ENCODE measurements at regions not wholly inside any gene's neighbourhood (a gene's known extent, or its start where the extent isn't known, plus 50 kb on each side); places are given as distances from the start of the nearest gene placed in this dataset.

DNA sequence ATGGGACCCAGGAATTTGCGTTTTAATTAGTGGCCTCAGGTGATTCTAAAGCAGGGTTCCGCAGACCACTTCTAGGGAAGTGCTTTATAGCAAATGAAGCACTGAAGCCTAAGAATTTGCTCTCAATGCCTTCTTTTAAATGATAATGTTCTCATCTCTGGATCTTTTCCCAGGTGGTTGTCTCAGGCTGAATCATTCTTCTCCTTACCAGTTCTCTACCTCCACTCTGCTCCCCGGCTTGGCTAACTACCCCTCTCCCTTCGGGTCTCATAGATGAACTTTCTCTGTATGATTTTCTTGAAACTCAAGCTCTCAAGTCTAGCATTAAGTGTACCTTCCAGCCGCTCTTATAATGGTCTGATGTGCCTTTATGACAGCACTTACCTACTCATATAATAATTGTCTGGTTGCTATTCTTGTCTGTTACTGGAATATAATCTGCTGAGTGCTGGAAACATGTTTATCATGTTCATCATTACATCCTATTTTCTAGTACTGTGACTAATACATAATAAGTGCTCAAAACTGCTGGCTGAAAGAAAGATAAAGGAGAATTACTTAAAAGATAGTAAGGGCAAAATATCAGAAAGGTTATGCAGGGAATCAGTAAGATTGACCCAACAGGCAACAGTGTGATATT, 195.9 kb upstream of the SESN3 start:
- no peak for TF ChIP-seq ZFX (IDR thresholded peaks at IDR 0.05)
- TF ChIP-seq, protein P1, sequence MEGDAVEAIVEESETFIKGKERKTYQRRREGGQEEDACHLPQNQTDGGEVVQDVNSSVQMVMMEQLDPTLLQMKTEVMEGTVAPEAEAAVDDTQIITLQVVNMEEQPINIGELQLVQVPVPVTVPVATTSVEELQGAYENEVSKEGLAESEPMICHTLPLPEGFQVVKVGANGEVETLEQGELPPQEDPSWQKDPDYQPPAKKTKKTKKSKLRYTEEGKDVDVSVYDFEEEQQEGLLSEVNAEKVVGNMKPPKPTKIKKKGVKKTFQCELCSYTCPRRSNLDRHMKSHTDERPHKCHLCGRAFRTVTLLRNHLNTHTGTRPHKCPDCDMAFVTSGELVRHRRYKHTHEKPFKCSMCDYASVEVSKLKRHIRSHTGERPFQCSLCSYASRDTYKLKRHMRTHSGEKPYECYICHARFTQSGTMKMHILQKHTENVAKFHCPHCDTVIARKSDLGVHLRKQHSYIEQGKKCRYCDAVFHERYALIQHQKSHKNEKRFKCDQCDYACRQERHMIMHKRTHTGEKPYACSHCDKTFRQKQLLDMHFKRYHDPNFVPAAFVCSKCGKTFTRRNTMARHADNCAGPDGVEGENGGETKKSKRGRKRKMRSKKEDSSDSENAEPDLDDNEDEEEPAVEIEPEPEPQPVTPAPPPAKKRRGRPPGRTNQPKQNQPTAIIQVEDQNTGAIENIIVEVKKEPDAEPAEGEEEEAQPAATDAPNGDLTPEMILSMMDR (conservative IDR thresholded peaks at IDR 0.05): no peak
- no peak overlapping the region for H3K27ac ChIP-seq

GRCh38 chr11:95419915-95420314, 188.9 kb upstream of the SESN3 start:
- no peak overlapping the region for H3K27ac ChIP-seq
- TF ChIP-seq, protein P1 (conservative IDR thresholded peaks at IDR 0.05): no peak
- TF ChIP-seq ZFX (IDR thresholded peaks at IDR 0.05): no peak

DNA sequence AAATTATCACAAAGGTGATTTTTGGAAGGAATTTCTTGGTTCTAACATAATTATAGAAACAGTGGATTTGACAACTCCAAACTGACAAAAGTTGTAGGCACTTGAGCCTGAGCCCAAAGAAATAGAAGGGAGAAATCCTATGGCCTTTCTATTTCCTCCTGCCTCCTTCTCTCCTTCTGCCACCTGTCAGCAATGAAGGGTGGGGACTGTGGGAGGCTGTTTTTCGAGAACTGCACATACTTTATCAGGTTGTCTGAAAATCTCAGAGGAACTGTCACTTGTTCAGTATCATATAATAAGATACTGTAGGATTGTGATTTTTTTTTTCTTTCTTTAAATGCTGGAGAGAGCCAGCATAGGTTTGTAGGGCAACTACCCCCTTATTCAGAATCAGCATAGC, 187.9 kb upstream of the SESN3 start:
- no peak for TF ChIP-seq ZFX (IDR thresholded peaks at IDR 0.05)
- TF ChIP-seq, protein P1 (conservative IDR thresholded peaks at IDR 0.05): no peak
- H3K27ac ChIP-seq: no peak overlapping the region

DNA sequence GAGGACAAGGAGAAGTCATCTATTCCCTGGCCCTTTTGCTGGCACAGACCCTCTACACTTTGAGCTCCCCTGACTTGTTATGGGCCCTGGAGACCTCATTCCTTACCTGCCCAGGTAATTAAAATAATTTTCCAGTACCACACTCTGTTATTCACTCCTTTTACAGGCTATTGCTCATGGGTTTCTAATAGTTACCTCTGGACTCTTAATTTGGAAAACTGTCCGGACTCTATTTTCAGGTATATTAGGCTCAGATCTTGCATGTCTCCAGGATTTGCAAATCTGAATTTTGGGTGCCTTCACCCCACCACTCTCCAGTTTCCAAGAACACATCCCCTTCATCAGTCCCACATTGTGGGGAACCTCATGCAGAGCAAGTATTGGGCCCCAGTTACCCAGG, 186.8 kb upstream of the SESN3 start:
- H3K27ac ChIP-seq: no peak overlapping the region

DNA sequence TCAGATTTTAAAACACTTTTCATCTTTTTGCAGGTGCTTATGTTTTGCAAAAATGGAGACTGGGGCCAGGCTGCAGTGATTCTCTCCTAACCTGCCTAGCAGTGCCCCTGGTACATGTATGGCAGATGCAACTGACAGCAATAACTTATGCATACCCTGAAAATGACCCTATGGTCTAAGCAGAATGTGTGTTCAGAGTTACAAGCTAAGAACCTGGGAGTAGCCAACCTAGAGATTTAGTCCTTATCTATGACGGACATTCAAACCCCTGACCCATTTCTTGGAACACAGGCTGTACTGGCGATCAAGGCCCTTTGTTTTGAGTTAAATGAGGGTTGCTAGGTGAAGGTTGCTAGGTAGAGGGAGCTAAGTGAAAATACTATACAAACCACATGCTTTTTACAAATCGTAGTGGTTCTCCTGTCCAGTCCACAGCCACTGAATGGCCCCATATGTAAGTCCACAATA, 184.9 kb upstream of the SESN3 start:
- TF ChIP-seq, protein P1 (conservative IDR thresholded peaks at IDR 0.05): no peak
- TF ChIP-seq ZFX (IDR thresholded peaks at IDR 0.05): no peak
- H3K27ac ChIP-seq: no peak overlapping the region

More for the DNA sequence above, 186.8 kb upstream of the SESN3 start:
- TF ChIP-seq, protein P1 (conservative IDR thresholded peaks at IDR 0.05): no peak
- no peak for TF ChIP-seq ZFX (IDR thresholded peaks at IDR 0.05)

- no peak overlapping the region for H3K27ac ChIP-seq
- TF ChIP-seq ZFX (IDR thresholded peaks at IDR 0.05): no peak
- TF ChIP-seq, protein P1 (conservative IDR thresholded peaks at IDR 0.05): no peak
Observed at GRCh38 chr11:95414217-95414616, 183.2 kb upstream of the SESN3 start.

GRCh38 chr11:95413761-95414160, 182.8 kb upstream of the SESN3 start:
- no peak for TF ChIP-seq ZFX (IDR thresholded peaks at IDR 0.05)
- TF ChIP-seq, protein P1 (conservative IDR thresholded peaks at IDR 0.05): no peak

More at GRCh38 chr11:95413761-95414160, 182.8 kb upstream of the SESN3 start:
- no peak overlapping the region for H3K27ac ChIP-seq

Data from C4-2B (cell line).